ENCODE measurements at regions not wholly inside any gene's neighbourhood (a gene's known extent, or its start where the extent isn't known, plus 50 kb on each side); places are given as distances from the start of the nearest gene placed in this dataset.
A peak's percentile ranks its signal among the peaks of the same experiment; 100 is the strongest.
"Not testable (repeated sequence)": the region's sequence is repeated elsewhere in the genome, so short reads cannot be mapped to it uniquely, and the experiment has no call there.

GRCh38 chr3:124361566-124361965, 368.7 kb upstream of the UMPS start:
- DNase-seq (ENCODE audit: low read depth), result no peak

GRCh38 chr3:124362455-124362854, 367.8 kb upstream of the UMPS start:
- DNase-seq (ENCODE audit: low read depth), result no peak

GRCh38 chr3:124363476-124363875, 366.8 kb upstream of the UMPS start:
- DNase-seq (ENCODE audit: low read depth), result peak; percentile 61

- no peak for DNase-seq (ENCODE audit: low read depth)
Observed at GRCh38 chr3:124364317-124365020, 365.8 kb upstream of the UMPS start.

- not testable (repeated sequence) for DNase-seq (ENCODE audit: low read depth)
Observed at GRCh38 chr3:124366655-124367054, 363.6 kb upstream of the UMPS start.

GRCh38 chr3:124372775-124373174, 357.5 kb upstream of the UMPS start:
- DNase-seq (ENCODE audit: low read depth), result no peak

- no peak for DNase-seq (ENCODE audit: low read depth)
Observed at GRCh38 chr3:124373524-124373923, 356.7 kb upstream of the UMPS start.

GRCh38 chr3:124374583-124374982, 355.7 kb upstream of the UMPS start:
- DNase-seq (ENCODE audit: low read depth), result no peak

GRCh38 chr3:124381575-124382333, 348.5 kb upstream of the UMPS start:
- DNase-seq (ENCODE audit: low read depth), result no peak

GRCh38 chr3:124383051-124383450, 347.2 kb upstream of the UMPS start:
- DNase-seq (ENCODE audit: low read depth), result no peak

GRCh38 chr3:124383846-124384466, 346.3 kb upstream of the UMPS start:
- no peak for DNase-seq (ENCODE audit: low read depth)

- no peak for DNase-seq (ENCODE audit: low read depth)
Observed at GRCh38 chr3:124384527-124384926, 345.7 kb upstream of the UMPS start.

GRCh38 chr3:124385996-124386395, 344.3 kb upstream of the UMPS start:
- DNase-seq (ENCODE audit: low read depth), result no peak

GRCh38 chr3:124386996-124387595, 343.2 kb upstream of the UMPS start:
- no peak for DNase-seq (ENCODE audit: low read depth)

- DNase-seq (ENCODE audit: low read depth), result no peak
Observed at GRCh38 chr3:124391774-124392173, 338.5 kb upstream of the UMPS start.

GRCh38 chr3:124393340-124393739, 336.9 kb upstream of the UMPS start:
- DNase-seq (ENCODE audit: low read depth), result no peak

GRCh38 chr3:124395162-124395561, 335.1 kb upstream of the UMPS start:
- no peak for DNase-seq (ENCODE audit: low read depth)

- DNase-seq (ENCODE audit: low read depth), result no peak
Observed at GRCh38 chr3:124395584-124396338, 334.5 kb upstream of the UMPS start.

GRCh38 chr3:124396339-124396950, 333.8 kb upstream of the UMPS start:
- DNase-seq (ENCODE audit: low read depth), result no peak

GRCh38 chr3:124397088-124397487, 333.2 kb upstream of the UMPS start:
- DNase-seq (ENCODE audit: low read depth), result no peak

GRCh38 chr3:124398594-124398993, 331.7 kb upstream of the UMPS start:
- DNase-seq (ENCODE audit: low read depth), result no peak
